Naive B cell (primary cell): ENCODE measurements at regions not wholly inside any gene's neighbourhood (a gene's known extent, or its start where the extent isn't known, plus 50 kb on each side); places are given as distances from the start of the nearest gene placed in this dataset.
"Not testable (repeated sequence)": the region's sequence is repeated elsewhere in the genome, so short reads cannot be mapped to it uniquely, and the experiment has no call there.

Source experiments
- ATAC-seq, 2 donors: fragments of 150-1000 bp; cut with Tn5 transposase; 2 replicates each; pipeline ENCODE4 v1.10.0; 2021; ENCODE audit warnings: low read depth in 2 of 2, mild to moderate bottlenecking in 2 of 2, moderate library complexity in 2 of 2
- DNase-seq: peaks from one replicate; pipeline ENCODE4 v3.0.0; 2022
- H3K27ac Mint-ChIP-seq, 6 donors: one replicate each; pipeline ENCODE4 v1.8.0; 2020 to 2022; ENCODE audit warnings: mild to moderate bottlenecking in 6 of 6, mixed read lengths in 6 of 6, moderate library complexity in 5 of 6, inconsistent platforms in 2 of 6
- H3K27me3 Mint-ChIP-seq, 3 donors: one replicate each; pipeline ENCODE4 v1.8.0; 2021 to 2022; ENCODE audit warnings: mixed read lengths in 3 of 3, mild to moderate bottlenecking in 1 of 3
- H3K36me3 Mint-ChIP-seq, 2 donors: one replicate each; pipeline ENCODE4 v1.8.0; 2020 to 2022; ENCODE audit warnings: mixed read lengths in 2 of 2, inconsistent platforms in 1 of 2, mild to moderate bottlenecking in 1 of 2
- H3K4me1 Mint-ChIP-seq, 3 donors: one replicate each; pipeline ENCODE4 v1.8.0; 2020 to 2022; ENCODE audit warnings: mixed read lengths in 3 of 3, inconsistent platforms in 1 of 3, mild to moderate bottlenecking in 1 of 3, moderate library complexity in 1 of 3
- H3K4me3 Mint-ChIP-seq, 8 donors: one replicate each; pipeline ENCODE4 v1.8.0; 2020 to 2022; ENCODE audit warnings: mild to moderate bottlenecking in 8 of 8, mixed read lengths in 8 of 8, moderate library complexity in 8 of 8, inconsistent platforms in 2 of 8
- H3K9me3 Mint-ChIP-seq, 7 donors: one replicate each; pipeline ENCODE4 v1.8.0; 2020 to 2022; ENCODE audit warnings: mixed read lengths in 7 of 7, mild to moderate bottlenecking in 5 of 7, inconsistent platforms in 2 of 7, moderate library complexity in 1 of 7

- Mint-ChIP-seq H3K4me3 (no peak overlapping the region), H3K4me1 (no peaks in the 10 kb centered on the region), H3K27ac (no peak overlapping the region)
These were observed 180.9 kb upstream of the LCORL start for GRCh38 chr4:18202486-18202885.

GRCh38 chr4:18201885-18202284 lies 180.3 kb upstream of the LCORL start:
- peaks cover 0 to 3% (median 0%) of the 10 kb centered on the region in 7 donors for H3K9me3 Mint-ChIP-seq
- no peak overlapping the region for H3K27ac Mint-ChIP-seq
- no peak for ATAC-seq
- no peak for DNase-seq
- no peaks in the 10 kb centered on the region for H3K36me3 Mint-ChIP-seq
- no peak overlapping the region for H3K4me3 Mint-ChIP-seq
- H3K27me3 Mint-ChIP-seq: peaks cover 5 to 16% (median 5%) of the 10 kb centered on the region in 3 donors
- no peaks in the 10 kb centered on the region for H3K4me1 Mint-ChIP-seq

More at GRCh38 chr4:18202486-18202885, 180.9 kb upstream of the LCORL start:
- H3K9me3 Mint-ChIP-seq: peaks cover 0 to 3% (median 0%) of the 10 kb centered on the region in 7 donors
- ATAC-seq (no peak), DNase-seq (no peak)
- H3K36me3 Mint-ChIP-seq: no peaks in the 10 kb centered on the region
- peaks cover 4 to 16% (median 5%) of the 10 kb centered on the region in 3 donors for H3K27me3 Mint-ChIP-seq

- H3K4me1 Mint-ChIP-seq: no peaks in the 10 kb centered on the region
- no peak overlapping the region for H3K27ac Mint-ChIP-seq
- peaks cover 0 to 3% (median 0%) of the 10 kb centered on the region in 7 donors for H3K9me3 Mint-ChIP-seq
- peaks cover 8 to 16% (median 13%) of the 10 kb centered on the region in 3 donors for H3K27me3 Mint-ChIP-seq
- no peak for DNase-seq
- H3K4me3 Mint-ChIP-seq: no peak overlapping the region
- ATAC-seq: no peak
- no peaks in the 10 kb centered on the region for H3K36me3 Mint-ChIP-seq
These were observed 177.1 kb upstream of the LCORL start for GRCh38 chr4:18198653-18199052.

- H3K27ac Mint-ChIP-seq: no peak overlapping the region
- no peak overlapping the region for H3K4me3 Mint-ChIP-seq
- DNase-seq (no peak), ATAC-seq (no peak)
- peaks cover 8 to 16% (median 13%) of the 10 kb centered on the region in 3 donors for H3K27me3 Mint-ChIP-seq
- H3K9me3 Mint-ChIP-seq: peaks cover 0 to 3% (median 0%) of the 10 kb centered on the region in 7 donors
- no peaks in the 10 kb centered on the region for H3K4me1 Mint-ChIP-seq
- no peaks in the 10 kb centered on the region for H3K36me3 Mint-ChIP-seq
These were observed 175.9 kb upstream of the LCORL start for GRCh38 chr4:18197467-18197866.

- H3K36me3 Mint-ChIP-seq: no peaks in the 10 kb centered on the region
These were observed 172.7 kb upstream of the LCORL start for GRCh38 chr4:18194278-18194677.

GRCh38 chr4:18192901-18193300 lies 171.3 kb upstream of the LCORL start:
- H3K27ac Mint-ChIP-seq: no peak overlapping the region
- ATAC-seq: no peak
- H3K4me3 Mint-ChIP-seq: no peak overlapping the region
- peaks cover 0 to 13% (median 3%) of the 10 kb centered on the region in 3 donors for H3K27me3 Mint-ChIP-seq
- no peaks in the 10 kb centered on the region for H3K9me3 Mint-ChIP-seq
- no peak for DNase-seq
- H3K4me1 Mint-ChIP-seq: no peaks in the 10 kb centered on the region
- no peaks in the 10 kb centered on the region for H3K36me3 Mint-ChIP-seq

More at GRCh38 chr4:18194278-18194677, 172.7 kb upstream of the LCORL start:
- Mint-ChIP-seq H3K9me3 (no peaks in the 10 kb centered on the region), H3K27ac (no peak overlapping the region), H3K4me1 (no peaks in the 10 kb centered on the region), H3K4me3 (no peak overlapping the region), H3K27me3 (peaks cover 0 to 13% (median 3%) of the 10 kb centered on the region in 3 donors)
- no peak for ATAC-seq
- DNase-seq: no peak

GRCh38 chr4:18185491-18185890 lies 163.9 kb upstream of the LCORL start:
- Mint-ChIP-seq H3K27me3 (no peaks in the 10 kb centered on the region), H3K4me3 (no peak overlapping the region), H3K36me3 (no peaks in the 10 kb centered on the region), H3K9me3 (no peaks in the 10 kb centered on the region), H3K27ac (no peak overlapping the region), H3K4me1 (no peaks in the 10 kb centered on the region)
- no peak for DNase-seq
- no peak for ATAC-seq

- Mint-ChIP-seq H3K4me3 (no peak overlapping the region), H3K4me1 (no peaks in the 10 kb centered on the region), H3K27me3 (peaks cover 0 to 5% (median 0%) of the 10 kb centered on the region in 3 donors), H3K36me3 (no peaks in the 10 kb centered on the region), H3K27ac (no peak overlapping the region), H3K9me3 (peaks cover 0 to 8% (median 3%) of the 10 kb centered on the region in 7 donors)
- ATAC-seq: no peak
- no peak for DNase-seq
These were observed 159.3 kb upstream of the LCORL start for GRCh38 chr4:18180892-18181291.

GRCh38 chr4:18180122-18180521 lies 158.6 kb upstream of the LCORL start:
- Mint-ChIP-seq H3K4me1 (no peaks in the 10 kb centered on the region), H3K36me3 (no peaks in the 10 kb centered on the region)
- ATAC-seq: no peak

GRCh38 chr4:18171896-18172295 lies 150.3 kb upstream of the LCORL start:
- no peak overlapping the region for H3K4me3 Mint-ChIP-seq
- DNase-seq: no peak
- no peaks in the 10 kb centered on the region for H3K36me3 Mint-ChIP-seq

More at GRCh38 chr4:18180122-18180521, 158.6 kb upstream of the LCORL start:
- no peak overlapping the region for H3K4me3 Mint-ChIP-seq
- peaks cover 0 to 5% (median 0%) of the 10 kb centered on the region in 3 donors for H3K27me3 Mint-ChIP-seq
- H3K9me3 Mint-ChIP-seq: peaks cover 0 to 8% (median 3%) of the 10 kb centered on the region in 7 donors
- DNase-seq: no peak
- no peak overlapping the region for H3K27ac Mint-ChIP-seq

GRCh38 chr4:18167831-18168230 lies 146.3 kb upstream of the LCORL start:
- DNase-seq (no peak), ATAC-seq (no peak)
- H3K9me3 Mint-ChIP-seq: peaks cover 0 to 29% (median 7%) of the 10 kb centered on the region in 7 donors
- peaks cover 0 to 8% of the 10 kb centered on the region in 2 donors for H3K36me3 Mint-ChIP-seq
- no peak overlapping the region for H3K4me3 Mint-ChIP-seq
- H3K27ac Mint-ChIP-seq: no peak overlapping the region
- H3K27me3 Mint-ChIP-seq: peaks cover 4 to 16% (median 6%) of the 10 kb centered on the region in 3 donors
- H3K4me1 Mint-ChIP-seq: no peaks in the 10 kb centered on the region

More at GRCh38 chr4:18171896-18172295, 150.3 kb upstream of the LCORL start:
- Mint-ChIP-seq H3K27me3 (peaks cover 0 to 6% (median 6%) of the 10 kb centered on the region in 3 donors), H3K9me3 (peaks cover 0 to 14% (median 3%) of the 10 kb centered on the region in 7 donors), H3K4me1 (no peaks in the 10 kb centered on the region), H3K27ac (no peak overlapping the region)
- no peak for ATAC-seq

- Mint-ChIP-seq H3K27me3 (peaks cover 4 to 16% (median 6%) of the 10 kb centered on the region in 3 donors), H3K27ac (no peak overlapping the region), H3K4me1 (no peaks in the 10 kb centered on the region), H3K9me3 (peaks cover 0 to 30% (median 7%) of the 10 kb centered on the region in 7 donors), H3K36me3 (peaks cover 0 to 8% of the 10 kb centered on the region in 2 donors), H3K4me3 (no peak overlapping the region)
- no peak for DNase-seq
- no peak for ATAC-seq
These were observed 145.4 kb upstream of the LCORL start for GRCh38 chr4:18166925-18167324.

- H3K4me3 Mint-ChIP-seq: no peak overlapping the region
- no peak for ATAC-seq
- no peak for DNase-seq
- H3K9me3 Mint-ChIP-seq: peaks cover 1 to 35% (median 7%) of the 10 kb centered on the region in 7 donors
- no peak overlapping the region for H3K27ac Mint-ChIP-seq
- peaks cover 0 to 10% (median 4%) of the 10 kb centered on the region in 3 donors for H3K27me3 Mint-ChIP-seq
- H3K4me1 Mint-ChIP-seq: no peaks in the 10 kb centered on the region
- peaks cover 0 to 8% of the 10 kb centered on the region in 2 donors for H3K36me3 Mint-ChIP-seq
These were observed 140.9 kb upstream of the LCORL start for GRCh38 chr4:18162453-18162852.

- H3K27me3 Mint-ChIP-seq, ATAC-seq: not testable (repeated sequence)
These were observed 137.8 kb upstream of the LCORL start for GRCh38 chr4:18159117-18159912.

More at GRCh38 chr4:18159117-18159912, 137.8 kb upstream of the LCORL start:
- not testable (repeated sequence) for H3K4me3 Mint-ChIP-seq, H3K36me3 Mint-ChIP-seq, H3K4me1 Mint-ChIP-seq, DNase-seq, H3K27ac Mint-ChIP-seq
- peaks cover 4 to 40% (median 7%) of the 10 kb centered on the region in 7 donors for H3K9me3 Mint-ChIP-seq
